GM18519 (cell line): ENCODE measurements at regions not wholly inside any gene's neighbourhood (a gene's known extent, or its start where the extent isn't known, plus 50 kb on each side); places are given as distances from the start of the nearest gene placed in this dataset.
"Not testable (repeated sequence)": the region's sequence is repeated elsewhere in the genome, so short reads cannot be mapped to it uniquely, and the experiment has no call there.

Source experiments
- ATAC-seq: cut with Tn5 transposase; IDR thresholded peaks from one replicate; pipeline ENCODE4 v1.9.1; 2021; ENCODE audit warnings: mild to moderate bottlenecking, moderate library complexity; ENCODE audit not compliant: unreplicated experiment, low FRiP score

GRCh38 chr4:54993473-54994026 lies 131.8 kb downstream of the KDR start:
- ATAC-seq: not testable (repeated sequence)

- no peak for ATAC-seq
These were observed 133.1 kb downstream of the KDR start for GRCh38 chr4:54992266-54992665.

- no peak for ATAC-seq
These were observed 136.7 kb downstream of the KDR start for GRCh38 chr4:54988655-54989054.

- no peak for ATAC-seq
These were observed 139.1 kb downstream of the KDR start for GRCh38 chr4:54986095-54986846.

- ATAC-seq: no peak
These were observed 148.7 kb downstream of the KDR start for GRCh38 chr4:54976682-54977081.

GRCh38 chr4:54976031-54976430 lies 149.4 kb downstream of the KDR start:
- no peak for ATAC-seq

- ATAC-seq: no peak
These were observed 151.6 kb downstream of the KDR start for GRCh38 chr4:54973784-54974183.

GRCh38 chr4:54971474-54971950 lies 153.9 kb downstream of the KDR start:
- peak; percentile 93 for ATAC-seq

- no peak for ATAC-seq
These were observed 158.1 kb downstream of the KDR start for GRCh38 chr4:54967289-54967688.

- ATAC-seq: peak; percentile 67
These were observed 163.9 kb downstream of the KDR start for GRCh38 chr4:54961357-54961975.

- ATAC-seq: no peak
These were observed 165.7 kb downstream of the KDR start for GRCh38 chr4:54959651-54960116.

GRCh38 chr4:54959131-54959530 lies 166.3 kb downstream of the KDR start:
- no peak for ATAC-seq

GRCh38 chr4:54958236-54958635 lies 167.2 kb downstream of the KDR start:
- ATAC-seq: no peak

GRCh38 chr4:54954656-54955388 lies 170.6 kb downstream of the KDR start:
- no peak for ATAC-seq

- no peak for ATAC-seq
These were observed 178.7 kb downstream of the KDR start for GRCh38 chr4:54946741-54947140.

- no peak for ATAC-seq
These were observed 179.6 kb downstream of the KDR start for GRCh38 chr4:54945838-54946237.

GRCh38 chr4:54942721-54943120 lies 182.7 kb downstream of the KDR start:
- no peak for ATAC-seq

- peak; percentile 58 for ATAC-seq
These were observed 183.3 kb downstream of the KDR start for GRCh38 chr4:54941994-54942552.

- ATAC-seq: no peak
These were observed 184.2 kb downstream of the KDR start for GRCh38 chr4:54940996-54941865.

- no peak for ATAC-seq
These were observed 187.9 kb downstream of the KDR start for GRCh38 chr4:54937501-54937900.
